Liver (tissue), 3 donors: ENCODE measurements at regions not wholly inside any gene's neighbourhood (a gene's known extent, or its start where the extent isn't known, plus 50 kb on each side); places are given as distances from the start of the nearest gene placed in this dataset.

Source experiments
- EGR1 ChIP-seq, 2 donors: IDR thresholded peaks; 2 replicates each; pipeline ENCODE4 v1.6.1; 2016 to 2018; ENCODE audit warnings: antibody characterized with exemption in 2 of 2, low read depth in 2 of 2
- FOXA1 ChIP-seq: IDR thresholded peaks from 2 replicates; pipeline ENCODE4 v1.6.1; 2016; ENCODE audit warnings: antibody characterized with exemption
- GABPA ChIP-seq, 2 donors: IDR thresholded peaks in 1 of 2; conservative IDR thresholded peaks in 1 of 2; 2 replicates each; pipeline ENCODE4 v1.6.1; 2016; ENCODE audit warnings: antibody characterized with exemption in 2 of 2, mild to moderate bottlenecking in 1 of 2, moderate library complexity in 1 of 2
- HNF4G ChIP-seq: IDR thresholded peaks from 2 replicates; pipeline ENCODE4 v1.6.1; 2016; ENCODE audit warnings: antibody characterized with exemption
- JUND ChIP-seq, 2 donors: IDR thresholded peaks; 2 replicates each; pipeline ENCODE4 v1.6.1; 2016; ENCODE audit warnings: antibody characterized with exemption in 2 of 2
- MAX ChIP-seq: IDR thresholded peaks from 2 replicates; pipeline ENCODE4 v1.6.1; 2016; ENCODE audit warnings: antibody characterized with exemption
- RAD21 ChIP-seq, 2 donors: IDR thresholded peaks; 2 replicates each; pipeline ENCODE4 v1.6.1; 2016; ENCODE audit warnings: antibody characterized with exemption in 2 of 2, mild to moderate bottlenecking in 2 of 2
- RXRA ChIP-seq, 2 donors: IDR thresholded peaks; 2 replicates each; pipeline ENCODE4 v1.6.1; 2017 to 2018; ENCODE audit warnings: antibody characterized with exemption in 2 of 2, mild to moderate bottlenecking in 1 of 2
- SP1 ChIP-seq: IDR thresholded peaks from 2 replicates; pipeline ENCODE4 v1.6.1; 2018; ENCODE audit warnings: antibody characterized with exemption, mild to moderate bottlenecking
- TAF1 ChIP-seq: conservative IDR thresholded peaks from 2 replicates; pipeline ENCODE4 v1.6.1; 2016; ENCODE audit warnings: antibody characterized with exemption, mild to moderate bottlenecking
- YY1 ChIP-seq: IDR thresholded peaks from 2 replicates; pipeline ENCODE4 v1.6.1; 2016; ENCODE audit warnings: antibody characterized with exemption, mild to moderate bottlenecking
- TF ChIP-seq, protein P1 (sequence below): fragments of 150-350 bp; IDR thresholded peaks from 2 replicates; pipeline ENCODE4 v1.5.1; 2017; ENCODE audit warnings: improper control_type of control experiment, low read depth, low read length; ENCODE audit not compliant: missing input control
- TF ChIP-seq, protein P2 (sequence below): IDR thresholded peaks from 2 replicates; pipeline ENCODE4 v1.6.1; 2016; ENCODE audit warnings: antibody characterized with exemption, mild to moderate bottlenecking
- TF ChIP-seq, protein P3 (sequence below): IDR thresholded peaks from 2 replicates; pipeline ENCODE4 v1.6.1; 2016; ENCODE audit warnings: antibody characterized with exemption
- donor health status: healthy.
- donor health status: healthy.

DNA sequence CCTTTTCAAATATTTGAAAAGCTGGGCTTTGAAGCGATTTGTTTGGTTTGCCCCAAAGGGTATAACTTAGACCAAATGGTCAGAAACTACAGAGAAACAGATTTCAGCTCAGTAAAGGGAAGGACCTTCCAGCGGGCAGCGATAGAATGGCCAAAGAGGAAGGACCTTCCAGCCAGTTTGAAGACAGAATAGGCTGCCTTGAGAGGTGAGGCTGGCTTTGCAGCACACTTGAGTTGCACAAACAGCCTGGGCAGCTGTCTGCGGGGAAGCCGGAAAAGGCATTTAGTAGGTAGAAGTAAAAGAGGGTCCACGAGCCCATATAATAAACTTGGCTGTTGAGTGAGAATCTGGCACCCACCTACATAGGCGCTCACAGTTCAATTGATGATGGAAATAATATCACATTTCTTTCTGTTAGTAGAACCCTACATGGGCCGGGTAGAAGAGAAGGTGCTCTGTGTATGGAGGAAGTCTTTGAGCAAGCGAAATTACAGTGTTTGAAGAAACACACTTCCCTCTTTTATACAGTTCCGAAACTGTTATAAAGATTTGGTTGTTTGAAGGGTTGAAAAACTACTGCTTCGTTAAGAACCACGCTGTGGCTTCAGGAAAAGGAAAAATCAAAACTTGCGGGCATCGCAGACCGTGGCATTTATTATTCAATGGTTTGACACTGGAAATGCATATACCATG, 75.0 kb upstream of the SORBS2 start:
- TF ChIP-seq, protein P1, sequence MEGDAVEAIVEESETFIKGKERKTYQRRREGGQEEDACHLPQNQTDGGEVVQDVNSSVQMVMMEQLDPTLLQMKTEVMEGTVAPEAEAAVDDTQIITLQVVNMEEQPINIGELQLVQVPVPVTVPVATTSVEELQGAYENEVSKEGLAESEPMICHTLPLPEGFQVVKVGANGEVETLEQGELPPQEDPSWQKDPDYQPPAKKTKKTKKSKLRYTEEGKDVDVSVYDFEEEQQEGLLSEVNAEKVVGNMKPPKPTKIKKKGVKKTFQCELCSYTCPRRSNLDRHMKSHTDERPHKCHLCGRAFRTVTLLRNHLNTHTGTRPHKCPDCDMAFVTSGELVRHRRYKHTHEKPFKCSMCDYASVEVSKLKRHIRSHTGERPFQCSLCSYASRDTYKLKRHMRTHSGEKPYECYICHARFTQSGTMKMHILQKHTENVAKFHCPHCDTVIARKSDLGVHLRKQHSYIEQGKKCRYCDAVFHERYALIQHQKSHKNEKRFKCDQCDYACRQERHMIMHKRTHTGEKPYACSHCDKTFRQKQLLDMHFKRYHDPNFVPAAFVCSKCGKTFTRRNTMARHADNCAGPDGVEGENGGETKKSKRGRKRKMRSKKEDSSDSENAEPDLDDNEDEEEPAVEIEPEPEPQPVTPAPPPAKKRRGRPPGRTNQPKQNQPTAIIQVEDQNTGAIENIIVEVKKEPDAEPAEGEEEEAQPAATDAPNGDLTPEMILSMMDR = no peak
- TF ChIP-seq YY1 (no peak), EGR1 (IDR thresholded peaks at IDR 0.05; ENCODE audit: low read depth in 2 of 2) (no peak), RXRA (IDR thresholded peaks at IDR 0.05) (no peak), SP1 (no peak), MAX (no peak), JUND (IDR thresholded peaks at IDR 0.05) (no peak), HNF4G (no peak), GABPA (IDR thresholded peaks at IDR 0.05 in 1 of 2, conservative IDR thresholded peaks at IDR 0.05 in 1 of 2) (no peak), RAD21 (IDR thresholded peaks at IDR 0.05) (no peak), FOXA1 (no peak), TAF1 (no peak)
- TF ChIP-seq, protein P2, sequence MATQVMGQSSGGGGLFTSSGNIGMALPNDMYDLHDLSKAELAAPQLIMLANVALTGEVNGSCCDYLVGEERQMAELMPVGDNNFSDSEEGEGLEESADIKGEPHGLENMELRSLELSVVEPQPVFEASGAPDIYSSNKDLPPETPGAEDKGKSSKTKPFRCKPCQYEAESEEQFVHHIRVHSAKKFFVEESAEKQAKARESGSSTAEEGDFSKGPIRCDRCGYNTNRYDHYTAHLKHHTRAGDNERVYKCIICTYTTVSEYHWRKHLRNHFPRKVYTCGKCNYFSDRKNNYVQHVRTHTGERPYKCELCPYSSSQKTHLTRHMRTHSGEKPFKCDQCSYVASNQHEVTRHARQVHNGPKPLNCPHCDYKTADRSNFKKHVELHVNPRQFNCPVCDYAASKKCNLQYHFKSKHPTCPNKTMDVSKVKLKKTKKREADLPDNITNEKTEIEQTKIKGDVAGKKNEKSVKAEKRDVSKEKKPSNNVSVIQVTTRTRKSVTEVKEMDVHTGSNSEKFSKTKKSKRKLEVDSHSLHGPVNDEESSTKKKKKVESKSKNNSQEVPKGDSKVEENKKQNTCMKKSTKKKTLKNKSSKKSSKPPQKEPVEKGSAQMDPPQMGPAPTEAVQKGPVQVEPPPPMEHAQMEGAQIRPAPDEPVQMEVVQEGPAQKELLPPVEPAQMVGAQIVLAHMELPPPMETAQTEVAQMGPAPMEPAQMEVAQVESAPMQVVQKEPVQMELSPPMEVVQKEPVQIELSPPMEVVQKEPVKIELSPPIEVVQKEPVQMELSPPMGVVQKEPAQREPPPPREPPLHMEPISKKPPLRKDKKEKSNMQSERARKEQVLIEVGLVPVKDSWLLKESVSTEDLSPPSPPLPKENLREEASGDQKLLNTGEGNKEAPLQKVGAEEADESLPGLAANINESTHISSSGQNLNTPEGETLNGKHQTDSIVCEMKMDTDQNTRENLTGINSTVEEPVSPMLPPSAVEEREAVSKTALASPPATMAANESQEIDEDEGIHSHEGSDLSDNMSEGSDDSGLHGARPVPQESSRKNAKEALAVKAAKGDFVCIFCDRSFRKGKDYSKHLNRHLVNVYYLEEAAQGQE = no peak
- TF ChIP-seq, protein P3, sequence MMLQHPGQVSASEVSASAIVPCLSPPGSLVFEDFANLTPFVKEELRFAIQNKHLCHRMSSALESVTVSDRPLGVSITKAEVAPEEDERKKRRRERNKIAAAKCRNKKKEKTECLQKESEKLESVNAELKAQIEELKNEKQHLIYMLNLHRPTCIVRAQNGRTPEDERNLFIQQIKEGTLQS = no peak
